Cardiac muscle cell (in vitro differentiated cells and primary cell): ENCODE measurements at regions not wholly inside any gene's neighbourhood (a gene's known extent, or its start where the extent isn't known, plus 50 kb on each side); places are given as distances from the start of the nearest gene placed in this dataset.

ENCODE experiments used
- DNase-seq, 2 donors: peaks; one replicate each; pipeline versions ENCODE4 v3.0.0 to v3.0.0-alpha.2; 2010 to 2017; ENCODE audit warnings: low read depth in 1 of 2, low spot score in 1 of 2
- H3K27ac ChIP-seq: fragments of 200-600 bp; sonication (generic); 2 replicates; pipeline ENCODE4 v1.5.1; 2016
- H3K27me3 ChIP-seq: fragments of 200-600 bp; sonication (generic); 2 replicates; pipeline ENCODE4 v1.6.0; 2016; ENCODE audit warnings: control low read depth
- H3K36me3 ChIP-seq: fragments of 200-600 bp; sonication (generic); 2 replicates; pipeline ENCODE4 v1.5.1; 2016; ENCODE audit warnings: control low read depth
- H3K4me1 ChIP-seq: fragments of 200-600 bp; sonication (generic); 2 replicates; pipeline ENCODE4 v1.8.1; 2017; ENCODE audit warnings: low read depth, mild to moderate bottlenecking, mixed run types
- H3K4me3 ChIP-seq: fragments of 200-600 bp; sonication (generic); 2 replicates; pipeline ENCODE4 v1.5.1; 2016; ENCODE audit warnings: mild to moderate bottlenecking
- H3K9me3 ChIP-seq: fragments of 200-600 bp; sonication (generic); 2 replicates; pipeline ENCODE4 v1.5.1; 2017; ENCODE audit warnings: low read depth, mild to moderate bottlenecking, control low read depth
- TF ChIP-seq, protein P1 (sequence below): IDR thresholded peaks from 2 replicates; pipeline ENCODE4 v1.5.1; 2012; ENCODE audit warnings: low read depth, mild to moderate bottlenecking, low read length

DNA sequence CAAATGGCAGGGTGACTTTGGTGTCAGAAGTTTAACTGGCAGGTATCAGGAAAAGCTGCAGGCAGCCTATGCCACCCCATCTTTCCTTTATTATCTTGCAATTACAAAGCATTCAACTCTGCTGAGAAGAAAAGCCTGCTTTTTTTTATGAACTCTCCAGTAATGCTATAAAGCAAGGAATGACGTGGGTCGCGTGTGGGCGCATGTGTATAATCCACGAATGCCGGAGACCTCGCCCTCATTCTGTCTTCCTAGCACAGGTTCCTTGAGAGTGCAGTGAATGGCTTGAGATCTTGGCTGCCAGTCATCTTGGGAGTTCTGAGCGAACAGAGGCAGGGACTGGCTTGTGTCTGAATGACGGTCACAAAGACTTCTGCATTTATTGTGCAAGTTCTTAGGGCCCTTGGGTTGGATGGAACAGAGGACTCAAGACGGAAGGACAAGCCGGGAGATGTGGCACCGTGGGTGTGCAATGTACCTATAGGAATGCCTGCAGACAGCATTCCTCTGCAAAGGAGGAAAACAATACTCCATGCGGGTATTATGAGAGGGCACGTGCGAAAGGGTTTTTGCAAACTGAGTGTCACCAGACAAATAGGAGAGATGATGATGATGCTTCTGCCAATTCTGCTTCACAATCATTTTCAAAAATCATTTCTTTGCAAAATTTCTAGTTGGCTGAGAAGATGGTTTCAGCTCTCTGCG lies 96.1 kb upstream of the ELAC2 start:
- TF ChIP-seq, protein P1, sequence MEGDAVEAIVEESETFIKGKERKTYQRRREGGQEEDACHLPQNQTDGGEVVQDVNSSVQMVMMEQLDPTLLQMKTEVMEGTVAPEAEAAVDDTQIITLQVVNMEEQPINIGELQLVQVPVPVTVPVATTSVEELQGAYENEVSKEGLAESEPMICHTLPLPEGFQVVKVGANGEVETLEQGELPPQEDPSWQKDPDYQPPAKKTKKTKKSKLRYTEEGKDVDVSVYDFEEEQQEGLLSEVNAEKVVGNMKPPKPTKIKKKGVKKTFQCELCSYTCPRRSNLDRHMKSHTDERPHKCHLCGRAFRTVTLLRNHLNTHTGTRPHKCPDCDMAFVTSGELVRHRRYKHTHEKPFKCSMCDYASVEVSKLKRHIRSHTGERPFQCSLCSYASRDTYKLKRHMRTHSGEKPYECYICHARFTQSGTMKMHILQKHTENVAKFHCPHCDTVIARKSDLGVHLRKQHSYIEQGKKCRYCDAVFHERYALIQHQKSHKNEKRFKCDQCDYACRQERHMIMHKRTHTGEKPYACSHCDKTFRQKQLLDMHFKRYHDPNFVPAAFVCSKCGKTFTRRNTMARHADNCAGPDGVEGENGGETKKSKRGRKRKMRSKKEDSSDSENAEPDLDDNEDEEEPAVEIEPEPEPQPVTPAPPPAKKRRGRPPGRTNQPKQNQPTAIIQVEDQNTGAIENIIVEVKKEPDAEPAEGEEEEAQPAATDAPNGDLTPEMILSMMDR: no peak
- H3K4me1 ChIP-seq: no peaks in the 10 kb centered on the region
- no peak overlapping the region for H3K4me3 ChIP-seq
- H3K36me3 ChIP-seq: no peaks in the 10 kb centered on the region
- H3K27me3 ChIP-seq: no peaks in the 10 kb centered on the region
- no peak overlapping the region for H3K27ac ChIP-seq
- no peak for DNase-seq
- H3K9me3 ChIP-seq: no peaks in the 10 kb centered on the region

DNA sequence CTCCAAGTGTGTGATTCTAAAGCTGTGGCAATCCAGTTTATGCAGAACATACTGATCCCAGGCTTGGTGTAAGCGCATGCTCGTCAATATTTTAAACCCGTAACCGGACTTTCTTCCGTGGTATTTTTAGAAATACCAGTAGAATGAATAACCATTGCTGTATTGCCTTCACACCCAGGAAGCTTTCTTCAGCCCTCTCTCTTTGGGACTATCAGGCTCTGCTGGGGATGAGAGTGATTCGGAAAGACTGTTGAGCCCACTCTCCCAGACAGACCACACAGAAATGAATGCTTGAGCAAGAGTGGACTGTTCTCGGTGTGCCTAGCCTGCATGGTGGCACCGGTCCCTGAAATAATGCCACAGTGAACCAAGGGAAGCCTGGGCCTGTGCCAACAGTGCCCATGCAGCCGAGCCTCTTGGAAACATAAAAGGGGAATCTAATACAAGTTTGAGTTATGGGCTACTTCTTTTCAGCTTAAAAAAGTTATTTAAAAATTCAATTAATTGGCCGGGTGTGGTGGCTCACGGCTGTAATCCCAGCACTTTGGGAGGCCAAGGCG lies 89.9 kb upstream of the ELAC2 start:
- TF ChIP-seq, protein P1: no peak

DNA sequence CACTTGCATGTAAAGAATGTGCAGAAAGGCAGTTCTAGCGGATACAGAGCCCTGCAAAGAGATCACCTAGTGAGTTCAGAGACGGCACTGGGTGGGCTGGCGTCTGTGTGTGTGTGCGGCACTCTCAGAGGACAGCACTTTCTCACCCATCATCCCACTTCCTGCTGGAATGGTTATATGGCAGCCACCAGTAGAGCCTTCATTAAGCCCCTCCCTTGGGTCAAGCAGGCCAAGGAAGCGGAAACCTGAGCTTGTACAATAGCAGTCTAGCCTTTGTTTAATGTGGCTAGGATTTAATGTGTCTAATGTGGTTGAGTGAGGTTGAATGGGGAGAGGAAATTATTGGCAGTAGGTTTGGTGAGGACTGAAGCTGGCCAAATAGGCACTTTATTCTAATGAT lies 88.3 kb upstream of the ELAC2 start:
- H3K4me1 ChIP-seq: no peaks in the 10 kb centered on the region
- TF ChIP-seq, protein P1: no peak

More for the DNA sequence above, 89.9 kb upstream of the ELAC2 start:
- no peak for DNase-seq
- no peak overlapping the region for H3K27ac ChIP-seq
- no peaks in the 10 kb centered on the region for H3K27me3 ChIP-seq
- H3K4me1 ChIP-seq: no peaks in the 10 kb centered on the region
- no peak overlapping the region for H3K4me3 ChIP-seq
- H3K36me3 ChIP-seq: no peaks in the 10 kb centered on the region
- H3K9me3 ChIP-seq: no peaks in the 10 kb centered on the region

DNA sequence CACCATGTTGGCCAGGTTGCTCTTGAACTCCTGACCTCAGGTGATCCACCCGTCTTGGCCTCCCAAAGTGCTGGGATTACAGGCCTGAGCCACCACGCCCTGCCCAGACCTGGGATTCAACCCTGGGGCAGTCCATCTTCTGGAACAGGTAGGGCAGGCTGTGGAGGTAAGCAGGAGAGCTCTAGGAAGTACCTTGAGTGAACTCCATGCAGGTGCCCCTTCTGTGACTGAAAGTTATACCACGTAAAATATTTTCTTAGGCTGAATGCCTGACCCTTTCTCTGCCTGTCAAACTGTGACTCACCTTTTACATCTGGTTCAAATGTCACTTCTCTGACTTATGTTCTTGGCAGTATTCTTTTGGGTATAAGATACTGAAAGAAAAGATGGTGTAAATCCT lies 86.7 kb upstream of the ELAC2 start:
- Histone ChIP-seq H3K27ac (no peak overlapping the region), H3K4me3 (no peak overlapping the region), H3K36me3 (no peaks in the 10 kb centered on the region), H3K27me3 (no peaks in the 10 kb centered on the region), H3K4me1 (no peaks in the 10 kb centered on the region), H3K9me3 (no peaks in the 10 kb centered on the region)
- DNase-seq: no peak
- TF ChIP-seq, protein P1: no peak

More for the DNA sequence above, 88.3 kb upstream of the ELAC2 start:
- no peak overlapping the region for H3K4me3 ChIP-seq
- H3K27ac ChIP-seq: no peak overlapping the region
- DNase-seq: no peak
- H3K36me3 ChIP-seq: no peaks in the 10 kb centered on the region
- no peaks in the 10 kb centered on the region for H3K27me3 ChIP-seq
- H3K9me3 ChIP-seq: no peaks in the 10 kb centered on the region

DNA sequence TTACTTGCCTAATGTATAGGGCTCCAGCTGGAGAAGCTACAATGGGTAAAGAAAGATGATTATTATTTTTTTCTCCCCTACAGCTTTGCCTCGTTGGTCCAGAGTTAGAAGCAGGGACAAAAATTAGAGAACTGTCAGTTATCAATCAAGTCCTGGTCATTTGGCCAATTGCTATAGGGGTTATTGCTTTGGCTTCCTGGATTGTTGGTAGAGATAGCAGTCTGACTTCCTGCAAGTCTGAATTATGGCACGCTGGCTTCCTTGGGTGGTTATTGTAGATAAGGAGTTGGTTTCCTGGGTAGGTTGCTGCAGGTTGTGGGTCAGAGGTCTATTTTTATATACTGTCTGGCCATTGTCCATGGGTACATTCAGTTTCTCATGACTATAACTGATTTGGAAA lies 84.7 kb upstream of the ELAC2 start:
- Histone ChIP-seq H3K4me1 (no peaks in the 10 kb centered on the region), H3K9me3 (no peaks in the 10 kb centered on the region), H3K27ac (no peak overlapping the region), H3K36me3 (no peaks in the 10 kb centered on the region), H3K27me3 (no peaks in the 10 kb centered on the region), H3K4me3 (no peak overlapping the region)
- TF ChIP-seq, protein P1: no peak
- no peak for DNase-seq
